ENCODE measurements at regions not wholly inside any gene's neighbourhood (a gene's known extent, or its start where the extent isn't known, plus 50 kb on each side); places are given as distances from the start of the nearest gene placed in this dataset.

- DNase-seq (no peak), ATAC-seq (ENCODE audit: low FRiP score in 2 of 2) (no peak)
- H3K36me3 ChIP-seq, result no peaks in the 10 kb centered on the region
- no peaks in the 10 kb centered on the region for H3K9me3 ChIP-seq
- 73 to 83% methylated on average over 1 of the region's 1 CpG for WGBS, 2 donors
- no peak for TF ChIP-seq POLR2A (IDR thresholded peaks at IDR 0.05)
- no peak for TF ChIP-seq POLR2AphosphoS5 (IDR thresholded peaks at IDR 0.05)
- no peak for TF ChIP-seq EP300 (IDR thresholded peaks at IDR 0.05)
- TF ChIP-seq CTCF (IDR thresholded peaks at IDR 0.05), result no peak
- no peaks in the 10 kb centered on the region for H3K4me1 ChIP-seq
- H3K27ac ChIP-seq, result no peak overlapping the region
- H3K27me3 ChIP-seq, result no peaks in the 10 kb centered on the region
- no peak overlapping the region for H3K4me3 ChIP-seq
Measured at GRCh38 chr3:168436245-168436724, 340.6 kb upstream of the GOLIM4 start.

GRCh38 chr3:168431491-168431890 lies 335.8 kb upstream of the GOLIM4 start:
- DNase-seq, result no peak
- TF ChIP-seq POLR2A (IDR thresholded peaks at IDR 0.05) (no peak), CTCF (IDR thresholded peaks at IDR 0.05) (no peak), EP300 (IDR thresholded peaks at IDR 0.05) (no peak), POLR2AphosphoS5 (IDR thresholded peaks at IDR 0.05) (no peak)
- no peak overlapping the region for H3K4me3 ChIP-seq
- no peaks in the 10 kb centered on the region for H3K9me3 ChIP-seq
- no peak overlapping the region for H3K27ac ChIP-seq
- no peak for ATAC-seq (ENCODE audit: low FRiP score in 2 of 2)
- no peaks in the 10 kb centered on the region for H3K36me3 ChIP-seq
- H3K27me3 ChIP-seq, result no peaks in the 10 kb centered on the region
- H3K4me1 ChIP-seq, result no peaks in the 10 kb centered on the region
- whole genome bisulfite sequencing, 2 donors, result 56 to 70% methylated on average over 2 of the region's 2 CpGs

GRCh38 chr3:168427835-168428475 lies 332.2 kb upstream of the GOLIM4 start:
- Histone ChIP-seq H3K27me3 (no peaks in the 10 kb centered on the region), H3K9me3 (no peaks in the 10 kb centered on the region), H3K36me3 (no peaks in the 10 kb centered on the region), H3K4me3 (no peak overlapping the region), H3K4me1 (no peaks in the 10 kb centered on the region), H3K27ac (no peak overlapping the region)
- ATAC-seq (ENCODE audit: low FRiP score in 2 of 2), result peak in 1 of 2 donors; percentile 58
- 7 to 20% methylated on average over 1 of the region's 1 CpG for WGBS, 2 donors
- no peak for DNase-seq
- no peak for TF ChIP-seq POLR2A (IDR thresholded peaks at IDR 0.05)
- TF ChIP-seq CTCF (IDR thresholded peaks at IDR 0.05), result no peak
- no peak for TF ChIP-seq EP300 (IDR thresholded peaks at IDR 0.05)

GRCh38 chr3:168427156-168427555 lies 331.4 kb upstream of the GOLIM4 start:
- DNase-seq, result no peak

More at GRCh38 chr3:168427156-168427555, 331.4 kb upstream of the GOLIM4 start:
- no peak for ATAC-seq (ENCODE audit: low FRiP score in 2 of 2)
- WGBS, 2 donors, result 89 to 90% methylated on average over 2 of the region's 2 CpGs
- Histone ChIP-seq H3K27ac (no peak overlapping the region), H3K4me1 (no peaks in the 10 kb centered on the region), H3K9me3 (no peaks in the 10 kb centered on the region), H3K4me3 (no peak overlapping the region), H3K36me3 (no peaks in the 10 kb centered on the region), H3K27me3 (no peaks in the 10 kb centered on the region)
- TF ChIP-seq POLR2AphosphoS5 (IDR thresholded peaks at IDR 0.05) (no peak), CTCF (IDR thresholded peaks at IDR 0.05) (no peak), EP300 (IDR thresholded peaks at IDR 0.05) (no peak), POLR2A (IDR thresholded peaks at IDR 0.05) (no peak)

All from upper lobe of left lung (tissue), 6 donors.